A549 (cell line): ENCODE measurements at regions not wholly inside any gene's neighbourhood (a gene's known extent, or its start where the extent isn't known, plus 50 kb on each side); places are given as distances from the start of the nearest gene placed in this dataset.

Experiments used
- ATAC-seq, 2 experiments: fragments of 200-7000 bp in 1 of 2; fragments of >200 bp in 1 of 2; cut with Nextera tagmentation in 1 of 2; cut with Tn5 transposase in 1 of 2; 3 replicates each; pipeline versions ENCODE4 v1.8.0 to v1.9.1; 2018 to 2020; ENCODE audit warnings: mild to moderate bottlenecking in 1 of 2, moderate library complexity in 1 of 2
- CTCF ChIA-PET: fragments of 300-600 bp; sonication (Branson Sonifier 250); formaldehyde crosslinking; extraction: SDS; loops from one replicate; lab custom pipeline; 2021; ENCODE audit warnings: antibody characterized with exemption, inconsistent platforms; lab: Yijun Ruan, JAX
- POLR2A ChIA-PET: fragments of 350-600 bp; formaldehyde crosslinking; extraction: SDS; loops from one replicate; lab custom pipeline; 2021; ENCODE audit warnings: antibody characterized with exemption, inconsistent platforms; lab: Yijun Ruan, JAX
- DNase-seq, 2 experiments: peaks; one replicate each; pipeline versions ENCODE4 v3.0.0 to v3.0.0-alpha.2; 2011 to 2016; ENCODE audit warnings: low read depth in 1 of 2, low spot score in 1 of 2
- FAIRE-seq: peaks from 2 replicates; lab custom pipeline; 2011; peaks lifted over from hg19 to GRCh38; lab: Jason Lieb, UNC
- H3K27ac ChIP-seq, 2 experiments: fragments of >200 bp; sonication (Bioruptor Twin); formaldehyde crosslinking; 3 replicates each; pipeline ENCODE4 v1.5.1; 2016 to 2017
- H3K4me1 ChIP-seq: fragments of >200 bp; sonication (Bioruptor Twin); formaldehyde crosslinking; 3 replicates; pipeline ENCODE4 v1.6.1; 2016
- H3K4me2 ChIP-seq: fragments of >200 bp; sonication (Bioruptor Twin); formaldehyde crosslinking; 3 replicates; pipeline ENCODE4 v1.6.1; 2016
- H3K4me3 ChIP-seq: fragments of >200 bp; sonication (Bioruptor Twin); formaldehyde crosslinking; 3 replicates; pipeline ENCODE4 v1.5.1; 2016
- H3K9me3 ChIP-seq: fragments of >200 bp; sonication (Bioruptor Twin); formaldehyde crosslinking; 3 replicates; pipeline ENCODE4 v1.6.1; 2016
- BCL3 ChIP-seq: fragments of >200 bp; sonication (Bioruptor Twin); formaldehyde crosslinking; IDR thresholded peaks from 3 replicates; pipeline ENCODE4 v1.6.1; 2016
- CBX8 ChIP-seq: fragments of 200-600 bp; sonication (generic); IDR thresholded peaks from 2 replicates; pipeline ENCODE4 v1.6.1; 2016
- CHD2 ChIP-seq: fragments of 150-350 bp; IDR thresholded peaks from 2 replicates; pipeline ENCODE4 v1.6.1; 2014; ENCODE audit warnings: low read length; ENCODE audit not compliant: partially characterized antibody
- CTCF ChIP-seq: fragments of >200 bp; sonication (Bioruptor Twin); formaldehyde crosslinking; IDR thresholded peaks from 3 replicates; pipeline ENCODE4 v1.5.1; 2016
- ESRRA ChIP-seq: fragments of 150-350 bp; IDR thresholded peaks from 2 replicates; pipeline ENCODE4 v1.6.1; 2014; ENCODE audit warnings: mild to moderate bottlenecking, low read length, borderline replicate concordance
- HDAC2 ChIP-seq: fragments of 200-600 bp; sonication (generic); IDR thresholded peaks from 2 replicates; pipeline ENCODE4 v1.6.1; 2016
- HES2 ChIP-seq: fragments of >200 bp; sonication (Bioruptor Twin); formaldehyde crosslinking; IDR thresholded peaks from 2 replicates; pipeline ENCODE4 v1.6.1; 2016
- HEYL ChIP-seq: fragments of 250-450 bp; sonication (Bioruptor Pico); IDR thresholded peaks from 2 replicates; pipeline ENCODE4 v1.8.0; 2021; ENCODE audit warnings: mild to moderate bottlenecking, moderate library complexity
- HOXA7 ChIP-seq: fragments of 250-450 bp; sonication (Bioruptor Pico); IDR thresholded peaks from 2 replicates; pipeline ENCODE4 v1.5.0; 2020; ENCODE audit warnings: mild to moderate bottlenecking, moderate library complexity
- HOXB5 ChIP-seq: fragments of 250-450 bp; sonication (Bioruptor Pico); IDR thresholded peaks from 2 replicates; pipeline ENCODE4 v1.5.0; 2020; ENCODE audit warnings: mild to moderate bottlenecking, moderate library complexity
- KDM5A ChIP-seq: fragments of 200-600 bp; sonication (generic); IDR thresholded peaks from 2 replicates; pipeline ENCODE4 v1.6.1; 2016; ENCODE audit warnings: antibody characterized with exemption, mild to moderate bottlenecking
- MAFK ChIP-seq: fragments of 450-650 bp; IDR thresholded peaks from 2 replicates; pipeline ENCODE4 v1.6.1; 2014; ENCODE audit not compliant: partially characterized antibody
- MAX ChIP-seq: IDR thresholded peaks from 2 replicates; pipeline ENCODE4 v1.6.1; 2012
- MAZ ChIP-seq: fragments of 150-350 bp; IDR thresholded peaks from 2 replicates; pipeline ENCODE4 v1.6.1; 2014; ENCODE audit warnings: antibody characterized with exemption, low read depth, low read length, borderline replicate concordance
- PBX3 ChIP-seq: IDR thresholded peaks from 2 replicates; pipeline ENCODE4 v1.6.1; 2012
- PHF8 ChIP-seq: fragments of 200-600 bp; sonication (generic); IDR thresholded peaks from 2 replicates; pipeline ENCODE4 v1.6.1; 2016; ENCODE audit warnings: low read depth, mild to moderate bottlenecking, antibody characterized with exemption, moderate library complexity, borderline replicate concordance
- POLR2A ChIP-seq: IDR thresholded peaks from 2 replicates; pipeline ENCODE4 v1.6.1; 2012; ENCODE audit warnings: mild to moderate bottlenecking, low read length
- RARB ChIP-seq: fragments of 250-450 bp; sonication (Bioruptor Pico); IDR thresholded peaks from 2 replicates; pipeline ENCODE4 v1.8.0; 2021; ENCODE audit warnings: mild to moderate bottlenecking, moderate library complexity
- RCOR1 ChIP-seq: fragments of 150-350 bp; IDR thresholded peaks from 2 replicates; pipeline ENCODE4 v1.6.1; 2014; ENCODE audit warnings: antibody characterized with exemption, low read length, low read depth
- REST ChIP-seq: fragments of 200-600 bp; sonication (generic); IDR thresholded peaks from 2 replicates; pipeline ENCODE4 v1.6.1; 2016; ENCODE audit warnings: antibody characterized with exemption, mild to moderate bottlenecking, moderate library complexity
- RFX5 ChIP-seq: fragments of 450-650 bp; IDR thresholded peaks from 2 replicates; pipeline ENCODE4 v1.7.1; 2014; ENCODE audit warnings: antibody characterized with exemption, mild to moderate bottlenecking, moderate library complexity
- ZSCAN20 ChIP-seq: fragments of 250-450 bp; sonication (Bioruptor Pico); IDR thresholded peaks from 2 replicates; pipeline ENCODE4 v1.8.0; 2022; ENCODE audit warnings: mild to moderate bottlenecking, moderate library complexity
- WGBS: methylation state at CpG from one replicate; pipeline ENCODE4 v1.1.6; 2017; ENCODE audit errors: missing lambda C conversion rate; 5-methylcytosine and 5-hydroxymethylcytosine counted together

GRCh38 chr10:124308811-124309210 lies 109.9 kb downstream of the OAT start:
- CTCF ChIA-PET = interaction anchor here (2.3 kb wide), 1 partner anchor 80 kb away, joined by 5 read pairs; no protein-coding TSS in a partner anchor
- no peak overlapping the region for H3K4me3 ChIP-seq
- H3K9me3 ChIP-seq = no peaks in the 10 kb centered on the region
- 68% methylated on average over 7 of the region's 7 CpGs for WGBS
- H3K4me2 ChIP-seq = no peak overlapping the region
- FAIRE-seq = no peak
- POLR2A ChIA-PET = no interaction called here
- H3K27ac ChIP-seq = no peak overlapping the region
- no peaks in the 10 kb centered on the region for H3K4me1 ChIP-seq
- no peak for TF ChIP-seq HDAC2
- TF ChIP-seq PBX3 = no peak
- no peak for TF ChIP-seq REST
- no peak for TF ChIP-seq MAZ
- no peak for TF ChIP-seq RFX5
- TF ChIP-seq HEYL (CRISPR knock-in tag) = no peak
- TF ChIP-seq MAX = no peak
- no peak for TF ChIP-seq ESRRA
- no peak for TF ChIP-seq CTCF
- no peak for TF ChIP-seq KDM5A
- no peak for TF ChIP-seq POLR2A
- TF ChIP-seq HOXB5 (CRISPR knock-in tag) = no peak
- TF ChIP-seq CBX8 = no peak
- TF ChIP-seq PHF8 = no peak
- TF ChIP-seq, all 56 proteins: peak for 0
- no peak for DNase-seq
- no peak for ATAC-seq

- FAIRE-seq = no peak
- POLR2A ChIA-PET = no interaction called here
- CTCF ChIA-PET = interaction anchor here (2.3 kb wide), 1 partner anchor 81 kb away, joined by 5 read pairs; no protein-coding TSS in a partner anchor
These were observed 110.6 kb downstream of the OAT start for GRCh38 chr10:124308056-124308645.

More at GRCh38 chr10:124308056-124308645, 110.6 kb downstream of the OAT start:
- TF ChIP-seq HOXB5 (CRISPR knock-in tag) = no peak
- no peak for TF ChIP-seq RCOR1
- TF ChIP-seq HDAC2 = no peak
- TF ChIP-seq CHD2 = no peak
- no peak for TF ChIP-seq RARB (CRISPR knock-in tag)
- no peak for TF ChIP-seq HOXA7
- no peak for TF ChIP-seq MAFK
- TF ChIP-seq BCL3 = no peak
- TF ChIP-seq HES2 = no peak
- TF ChIP-seq ZSCAN20 (CRISPR knock-in tag) = no peak
- Histone ChIP-seq H3K4me3 (no peak overlapping the region), H3K27ac (no peak overlapping the region), H3K4me2 (no peak overlapping the region), H3K9me3 (no peaks in the 10 kb centered on the region), H3K4me1 (no peaks in the 10 kb centered on the region)
- WGBS = 48% methylated on average over 16 of the region's 16 CpGs
- no peak for DNase-seq
- no peak for ATAC-seq
